RWPE1 (cell line): ENCODE measurements at regions not wholly inside any gene's neighbourhood (a gene's known extent, or its start where the extent isn't known, plus 50 kb on each side); places are given as distances from the start of the nearest gene placed in this dataset.

ENCODE experiments used
- CTCF ChIA-PET: fragments of 350-600 bp; sonication (Branson Sonifier 250); formaldehyde crosslinking; extraction: SDS; loops from one replicate; lab custom pipeline; 2021; lab: Yijun Ruan, JAX
- POLR2A ChIA-PET: fragments of 400-600 bp; formaldehyde crosslinking; extraction: SDS; loops from one replicate; lab custom pipeline; 2020; ENCODE audit warnings: antibody characterized with exemption; ENCODE audit not compliant: low non-redundant PET; lab: Yijun Ruan, JAX
- DNase-seq: peaks from one replicate; pipeline ENCODE4 v3.0.0; 2012; ENCODE audit warnings: low spot score
- H3K27ac ChIP-seq: fragments of 450-650 bp; 2 replicates; pipeline ENCODE4 v1.5.1; 2017
- CTCF ChIP-seq: fragments of 450-650 bp; conservative IDR thresholded peaks from 2 replicates; pipeline ENCODE4 v1.5.1; 2017; ENCODE audit warnings: low read depth, mild to moderate bottlenecking

DNA sequence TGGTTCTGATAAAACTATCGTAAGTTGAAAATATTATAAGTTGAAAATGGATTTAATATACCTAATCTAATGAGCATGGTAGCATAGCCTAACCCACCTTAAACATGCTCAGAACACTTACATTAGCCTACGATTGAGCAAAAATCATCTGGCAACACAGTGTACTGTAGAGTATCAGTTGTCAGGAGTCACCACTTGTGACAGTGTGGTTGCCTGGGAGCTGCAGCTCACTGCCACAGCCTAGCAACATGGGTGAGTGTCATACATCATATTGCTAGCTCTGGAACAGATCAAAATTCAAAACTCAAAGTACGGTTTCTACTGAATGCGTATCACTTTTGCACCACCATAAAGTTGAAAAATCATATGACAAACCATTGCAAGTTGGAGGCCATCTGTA lies 203.5 kb downstream of the ATXN7L3B start:
- H3K27ac ChIP-seq: no peak overlapping the region
- TF ChIP-seq CTCF: no peak
- ChIA-PET CTCF (no interaction called here), POLR2A (no interaction called here)
- DNase-seq: no peak

DNA sequence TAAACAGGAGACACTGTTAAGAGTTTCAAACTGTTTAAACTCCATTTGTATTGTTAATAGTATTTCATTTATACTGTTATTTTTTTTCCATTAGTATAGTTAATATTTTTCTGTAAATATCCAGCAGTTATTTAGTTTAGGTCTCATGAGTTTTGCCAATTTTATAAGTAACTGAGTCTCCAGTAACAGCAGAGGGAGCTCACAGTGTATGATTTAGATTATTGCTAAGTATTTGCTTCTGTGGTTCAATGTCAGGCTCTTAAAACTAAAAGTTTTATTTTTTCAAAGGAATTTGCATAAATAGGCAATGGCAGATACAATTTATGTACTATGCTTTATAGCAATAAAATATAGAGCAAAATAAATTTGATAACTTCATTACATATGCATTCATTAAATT lies 209.7 kb downstream of the ATXN7L3B start:
- ChIA-PET POLR2A (no interaction called here), CTCF (no interaction called here)
- no peak for TF ChIP-seq CTCF
- DNase-seq: no peak
- no peak overlapping the region for H3K27ac ChIP-seq

- no peak overlapping the region for H3K27ac ChIP-seq
- CTCF ChIA-PET: no interaction called here
- TF ChIP-seq CTCF: no peak
- POLR2A ChIA-PET: no interaction called here
- no peak for DNase-seq
Observed at GRCh38 chr12:74751441-74751840, 213.8 kb downstream of the ATXN7L3B start.

DNA sequence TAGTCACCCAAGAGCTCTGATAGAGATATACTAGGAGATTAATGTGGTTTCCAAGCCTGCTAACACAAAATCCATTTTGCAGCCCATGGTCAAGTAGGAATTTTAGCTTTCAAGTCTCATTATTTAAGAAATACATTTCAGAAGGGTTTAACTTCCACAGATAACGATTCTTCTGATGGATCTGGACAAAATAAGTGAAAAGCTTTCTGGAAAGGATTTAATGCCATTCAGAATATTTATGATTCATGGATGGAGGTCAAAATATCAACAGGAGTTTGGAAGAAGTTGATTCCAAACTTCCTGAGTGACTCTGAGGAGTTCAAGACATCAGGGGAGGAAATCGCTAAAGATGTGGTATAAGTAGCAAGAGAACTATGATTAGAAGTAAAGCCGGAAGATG lies 214.6 kb downstream of the ATXN7L3B start:
- CTCF ChIA-PET: no interaction called here
- no peak for TF ChIP-seq CTCF
- no peak for DNase-seq
- no peak overlapping the region for H3K27ac ChIP-seq
- POLR2A ChIA-PET: no interaction called here

GRCh38 chr12:74770552-74770951 lies 232.9 kb downstream of the ATXN7L3B start:
- no peak for DNase-seq
- CTCF ChIA-PET: no interaction called here
- TF ChIP-seq CTCF: no peak
- no peak overlapping the region for H3K27ac ChIP-seq
- POLR2A ChIA-PET: no interaction called here

DNA sequence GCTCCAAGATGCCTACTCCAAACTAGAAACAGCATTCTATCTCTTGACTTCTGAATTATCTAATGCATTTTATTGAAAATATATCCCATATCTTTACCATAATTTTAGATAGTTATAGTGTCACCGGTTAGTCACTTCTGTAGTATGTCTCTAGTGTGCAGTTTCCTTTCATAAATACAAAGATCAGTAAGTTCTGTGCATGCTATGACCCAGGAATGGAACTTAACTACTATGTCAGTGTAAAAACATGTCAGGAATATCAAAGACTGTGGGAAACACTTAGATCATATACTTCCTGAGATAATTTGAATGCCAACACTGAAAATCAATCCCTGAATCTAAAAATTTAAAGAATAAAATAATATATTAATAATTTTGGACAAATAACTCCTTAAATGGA lies 237.6 kb downstream of the ATXN7L3B start:
- ChIA-PET POLR2A (no interaction called here), CTCF (no interaction called here)
- DNase-seq: no peak
- H3K27ac ChIP-seq: no peak overlapping the region
- TF ChIP-seq CTCF: no peak

- CTCF ChIA-PET: no interaction called here
Observed at GRCh38 chr12:74776378-74776777, 238.7 kb downstream of the ATXN7L3B start.

More at GRCh38 chr12:74776378-74776777, 238.7 kb downstream of the ATXN7L3B start:
- no peak for TF ChIP-seq CTCF
- DNase-seq: no peak
- no peak overlapping the region for H3K27ac ChIP-seq
- POLR2A ChIA-PET: no interaction called here
